ACHN (cell line): ENCODE measurements at regions not wholly inside any gene's neighbourhood (a gene's known extent, or its start where the extent isn't known, plus 50 kb on each side); places are given as distances from the start of the nearest gene placed in this dataset.

ENCODE experiments used
- DNase-seq: peaks from one replicate; pipeline ENCODE4 v3.0.0-alpha.2; 2015
- in situ Hi-C: cut with HindIII; loops from 2 replicates; pipeline ENCODE4 v1.10.0; 2017; ENCODE audit warnings: low sequenced_read_pairs, low pct_ligation_motif_present, low pct_unique_long_range_greater_than_20kb

GRCh38 chr2:5826979-5827655 lies 134.9 kb downstream of the SOX11 start:
- no peak for DNase-seq
- in situ Hi-C loops: no loop called here

GRCh38 chr2:5834501-5834900 lies 142.3 kb downstream of the SOX11 start:
- DNase-seq: no peak
- in situ Hi-C loops: no loop called here

- in situ Hi-C loops: no loop called here
- no peak for DNase-seq
Measured at GRCh38 chr2:5839550-5839949, 147.4 kb downstream of the SOX11 start.

GRCh38 chr2:5841126-5841525 lies 148.9 kb downstream of the SOX11 start:
- in situ Hi-C loops: no loop called here
- DNase-seq: no peak

- in situ Hi-C loops: no loop called here
- DNase-seq: no peak
Measured at GRCh38 chr2:5842326-5842725, 150.1 kb downstream of the SOX11 start.

DNA sequence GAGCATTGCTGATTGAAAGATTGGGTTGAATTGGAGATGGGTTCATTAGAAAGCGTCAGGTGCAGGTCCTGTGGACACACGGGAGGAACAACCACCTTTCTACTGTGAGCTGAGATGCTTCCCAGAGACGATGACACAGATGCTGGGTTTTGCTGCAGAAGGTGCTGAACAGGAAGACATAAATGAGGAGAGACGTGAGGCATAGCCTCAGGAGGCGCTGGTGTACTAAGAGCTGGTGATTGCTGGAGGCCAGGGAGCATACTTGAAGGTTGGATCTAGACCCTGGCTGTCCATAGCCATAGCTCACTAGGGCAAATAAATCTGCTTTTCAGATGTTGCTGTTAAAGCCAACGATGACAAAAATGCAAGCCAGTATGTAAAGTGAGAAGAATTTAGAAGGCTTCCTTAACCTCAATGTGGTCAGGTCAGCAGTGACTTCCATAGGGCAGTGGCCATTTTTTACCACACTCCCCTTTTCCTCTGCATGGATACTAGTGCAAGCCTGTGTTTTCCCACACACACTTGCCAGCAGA lies 153.7 kb downstream of the SOX11 start:
- no peak for DNase-seq
- in situ Hi-C loops: no loop called here

- in situ Hi-C loops: no loop called here
- DNase-seq: peak; percentile 8
Measured at GRCh38 chr2:5846881-5847280, 154.7 kb downstream of the SOX11 start.

DNA sequence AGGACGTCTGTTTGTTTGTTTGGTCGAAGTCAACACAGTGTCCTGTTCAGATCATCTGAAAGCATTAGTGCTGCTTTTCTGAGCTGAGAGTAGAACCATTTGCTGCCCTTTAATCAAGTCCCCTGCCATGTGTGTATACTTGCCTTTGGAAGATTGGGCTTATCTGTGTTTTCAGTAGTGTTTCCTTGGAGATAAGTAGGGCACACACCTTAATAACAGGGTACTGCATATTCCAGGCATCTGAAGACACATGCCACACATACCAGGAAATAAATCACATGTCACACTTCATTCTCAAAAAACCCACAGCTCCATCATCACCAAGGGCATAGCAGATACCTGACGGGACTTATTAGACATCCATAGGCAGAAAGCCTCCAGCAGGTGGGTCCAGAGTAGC lies 157.4 kb downstream of the SOX11 start:
- in situ Hi-C loops: no loop called here
- no peak for DNase-seq

DNA sequence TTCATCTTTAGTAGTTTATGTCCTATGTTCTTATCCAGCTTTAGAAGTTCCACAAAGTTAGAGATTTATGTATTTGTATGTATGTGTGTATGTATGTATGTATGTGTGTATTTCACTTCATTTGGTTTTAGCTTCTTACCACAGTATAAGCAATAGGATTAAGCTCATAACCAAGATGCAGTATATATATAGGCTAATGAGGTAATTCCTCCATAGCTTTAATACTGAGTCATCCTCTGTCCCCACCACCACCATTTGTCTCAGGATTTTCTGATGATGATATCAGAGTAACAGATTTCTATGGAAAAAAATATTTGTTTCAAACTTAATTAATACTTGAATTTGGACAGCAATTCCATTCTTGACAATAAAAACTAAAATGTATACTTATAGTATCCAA lies 159.2 kb downstream of the SOX11 start:
- in situ Hi-C loops: no loop called here
- no peak for DNase-seq

- in situ Hi-C loops: no loop called here
- DNase-seq: no peak
Measured at GRCh38 chr2:5854797-5855196, 162.6 kb downstream of the SOX11 start.

- DNase-seq: no peak
- in situ Hi-C loops: no loop called here
Measured at GRCh38 chr2:5867056-5867455, 174.9 kb downstream of the SOX11 start.

GRCh38 chr2:5868931-5869330 lies 176.7 kb downstream of the SOX11 start:
- no peak for DNase-seq
- in situ Hi-C loops: no loop called here

GRCh38 chr2:5869936-5870335 lies 177.8 kb downstream of the SOX11 start:
- DNase-seq: no peak
- in situ Hi-C loops: no loop called here

GRCh38 chr2:5877360-5877759 lies 185.2 kb downstream of the SOX11 start:
- in situ Hi-C loops: no loop called here
- no peak for DNase-seq

DNA sequence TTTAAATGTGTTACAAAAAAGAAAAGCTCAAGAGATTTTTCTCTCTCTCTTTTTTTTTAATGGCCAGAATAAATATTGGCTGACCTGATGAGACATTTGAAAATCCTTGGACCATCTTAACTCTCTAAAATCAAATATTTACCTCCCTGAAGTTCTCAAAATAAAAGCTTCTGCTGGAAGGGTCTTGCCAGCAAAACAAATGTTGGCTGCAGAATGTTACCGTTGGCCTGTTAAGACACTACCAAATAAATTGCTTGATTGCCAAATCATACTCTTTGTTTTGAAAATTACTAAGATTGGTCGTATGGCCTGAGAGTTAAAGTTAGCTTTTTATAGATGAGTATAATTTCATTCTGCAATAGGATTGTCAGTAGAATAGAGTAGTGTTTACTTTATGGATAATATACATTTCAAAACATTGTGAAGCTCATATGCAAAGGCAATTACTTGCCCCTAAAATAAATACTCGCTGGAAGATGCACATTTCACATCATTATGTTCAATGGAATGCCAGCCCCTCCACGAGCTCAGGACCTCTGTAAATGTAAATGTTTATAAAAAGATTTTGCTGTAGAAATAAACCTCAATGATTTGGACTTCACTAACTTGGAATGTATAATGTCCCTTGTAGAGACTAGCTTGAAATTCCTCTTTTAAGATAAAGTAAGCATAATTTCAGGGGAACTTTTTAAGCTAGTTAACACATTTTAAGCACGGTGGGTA lies 193.4 kb downstream of the SOX11 start:
- in situ Hi-C loops: no loop called here
- no peak for DNase-seq

GRCh38 chr2:5886462-5886861 lies 194.3 kb downstream of the SOX11 start:
- in situ Hi-C loops: no loop called here
- DNase-seq: no peak

GRCh38 chr2:5888126-5888525 lies 195.9 kb downstream of the SOX11 start:
- no peak for DNase-seq
- in situ Hi-C loops: no loop called here

DNA sequence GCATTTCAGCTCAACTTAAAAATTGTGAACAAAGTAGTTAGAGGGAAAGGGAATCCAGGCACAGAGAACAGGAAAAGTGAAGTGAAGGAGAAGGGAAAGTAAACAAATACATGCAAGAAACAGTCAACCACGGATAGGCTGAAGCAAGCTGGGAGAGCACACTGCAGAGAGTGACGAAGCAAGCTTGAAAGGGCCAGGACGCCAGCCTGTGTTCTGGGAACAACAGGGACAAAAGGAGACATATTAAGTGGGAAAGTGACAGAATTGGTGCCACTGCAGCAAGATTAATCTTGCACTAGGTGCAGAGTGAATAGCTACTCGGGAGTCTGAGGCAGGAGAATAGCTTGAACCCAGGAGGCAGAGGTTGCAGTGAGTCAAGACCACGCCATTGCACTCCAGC lies 197.3 kb downstream of the SOX11 start:
- in situ Hi-C loops: no loop called here
- no peak for DNase-seq

DNA sequence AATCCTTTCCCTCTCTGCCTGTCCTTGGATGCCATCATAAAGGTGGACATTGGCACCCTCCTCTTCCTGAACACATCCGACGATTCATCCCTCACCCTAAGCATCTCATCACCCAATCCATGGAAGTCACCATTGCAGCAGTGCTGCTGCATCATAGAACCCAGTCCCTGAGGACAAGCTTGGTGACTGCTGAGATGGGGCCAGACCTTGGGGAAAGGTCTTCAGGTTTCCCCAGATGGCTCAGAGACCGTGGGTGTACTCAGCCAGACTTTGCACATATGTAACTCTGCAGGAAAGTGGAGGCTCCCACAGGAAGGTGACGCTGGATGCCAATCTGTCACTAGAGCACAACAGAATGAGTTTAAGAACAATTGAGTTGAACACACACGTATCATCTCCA lies 202.2 kb downstream of the SOX11 start:
- in situ Hi-C loops: no loop called here
- DNase-seq: no peak

DNA sequence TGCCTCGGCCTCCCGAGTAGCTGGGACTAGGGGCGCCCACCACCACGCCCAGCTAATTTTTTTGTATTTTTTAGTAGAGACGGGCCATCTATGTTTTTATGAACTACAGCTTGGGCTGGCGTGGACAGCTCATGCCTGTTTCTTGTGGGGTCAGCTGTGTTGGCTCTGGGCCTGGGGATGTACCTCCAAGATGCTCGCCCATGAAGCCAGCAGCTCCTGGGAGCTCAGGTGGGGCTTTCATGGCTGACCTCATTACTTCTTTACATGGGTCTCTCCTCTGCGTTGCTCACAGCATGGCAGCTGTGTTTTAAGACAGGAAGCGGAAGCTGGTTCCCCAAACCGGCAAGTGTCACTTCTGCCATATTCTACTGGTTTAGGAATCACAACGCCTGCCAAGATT lies 203.1 kb downstream of the SOX11 start:
- no peak for DNase-seq
- in situ Hi-C loops: no loop called here
